HUES48 (cell line): ENCODE measurements at regions not wholly inside any gene's neighbourhood (a gene's known extent, or its start where the extent isn't known, plus 50 kb on each side); places are given as distances from the start of the nearest gene placed in this dataset.
A peak's percentile ranks its signal among the peaks of the same experiment; 100 is the strongest.

Experiments used
- H3K27ac ChIP-seq: one replicate; pipeline ENCODE4 v1.7.0; 2013; ENCODE audit warnings: low read depth, low read length, inconsistent platforms
- H3K27me3 ChIP-seq: 2 replicates; pipeline ENCODE4 v1.6.1; 2013; ENCODE audit warnings: mild to moderate bottlenecking, low read length; ENCODE audit not compliant: control insufficient read depth, insufficient read depth
- H3K36me3 ChIP-seq: 2 replicates; pipeline ENCODE4 v1.6.1; 2013; ENCODE audit warnings: low read length; ENCODE audit not compliant: control insufficient read depth, insufficient read depth
- H3K4me1 ChIP-seq: 2 replicates; pipeline ENCODE4 v1.6.1; 2013; ENCODE audit warnings: mild to moderate bottlenecking, low read length; ENCODE audit not compliant: control insufficient read depth, insufficient read depth
- H3K4me3 ChIP-seq: 2 replicates; pipeline ENCODE4 v1.5.1; 2013; ENCODE audit warnings: mild to moderate bottlenecking, low read depth, low read length
- H3K9ac ChIP-seq: 2 replicates; pipeline ENCODE4 v1.6.1; 2013; ENCODE audit warnings: mild to moderate bottlenecking, low read depth, low read length, moderate library complexity
- H3K9me3 ChIP-seq: 2 replicates; pipeline ENCODE4 v1.6.1; 2013; ENCODE audit warnings: low read length; ENCODE audit not compliant: control insufficient read depth, insufficient read depth

- Histone ChIP-seq H3K27ac (no peak overlapping the region), H3K4me1 (no peaks in the 10 kb centered on the region), H3K9ac (no peak overlapping the region), H3K9me3 (no peaks in the 10 kb centered on the region), H3K27me3 (no peaks in the 10 kb centered on the region), H3K36me3 (no peaks in the 10 kb centered on the region), H3K4me3 (no peak overlapping the region)
Measured at GRCh38 chr15:91473894-91474545, 374.0 kb downstream of the SV2B start.

GRCh38 chr15:91476861-91477260 is 376.6 kb upstream of the SLCO3A1 start:
- Histone ChIP-seq H3K27ac (no peak overlapping the region), H3K27me3 (no peaks in the 10 kb centered on the region), H3K9ac (no peak overlapping the region), H3K9me3 (no peaks in the 10 kb centered on the region), H3K4me3 (no peak overlapping the region), H3K36me3 (no peaks in the 10 kb centered on the region), H3K4me1 (no peaks in the 10 kb centered on the region)

- no peak overlapping the region for H3K4me3 ChIP-seq
- no peaks in the 10 kb centered on the region for H3K9me3 ChIP-seq
- no peaks in the 10 kb centered on the region for H3K36me3 ChIP-seq
- H3K27ac ChIP-seq, result no peak overlapping the region
- no peaks in the 10 kb centered on the region for H3K27me3 ChIP-seq
- H3K4me1 ChIP-seq, result no peaks in the 10 kb centered on the region
- no peak overlapping the region for H3K9ac ChIP-seq
Measured at GRCh38 chr15:91478717-91479191, 374.8 kb upstream of the SLCO3A1 start.

GRCh38 chr15:91480426-91480825 is 373.1 kb upstream of the SLCO3A1 start:
- no peak overlapping the region for H3K4me3 ChIP-seq
- H3K4me1 ChIP-seq, result no peaks in the 10 kb centered on the region
- H3K36me3 ChIP-seq, result no peaks in the 10 kb centered on the region
- no peaks in the 10 kb centered on the region for H3K9me3 ChIP-seq
- H3K9ac ChIP-seq, result no peak overlapping the region
- H3K27me3 ChIP-seq, result no peaks in the 10 kb centered on the region
- H3K27ac ChIP-seq, result no peak overlapping the region

GRCh38 chr15:91482799-91483198 is 370.7 kb upstream of the SLCO3A1 start:
- Histone ChIP-seq H3K9ac (no peak overlapping the region), H3K9me3 (no peaks in the 10 kb centered on the region), H3K4me1 (no peaks in the 10 kb centered on the region), H3K27me3 (no peaks in the 10 kb centered on the region), H3K4me3 (no peak overlapping the region), H3K27ac (no peak overlapping the region), H3K36me3 (no peaks in the 10 kb centered on the region)

- Histone ChIP-seq H3K9ac (no peak overlapping the region), H3K9me3 (no peaks in the 10 kb centered on the region), H3K4me1 (peaks cover 6% of the 10 kb centered on the region; the same call in 1 of the 2 replicates), H3K27ac (no peak overlapping the region), H3K27me3 (no peaks in the 10 kb centered on the region), H3K36me3 (no peaks in the 10 kb centered on the region), H3K4me3 (no peak overlapping the region)
Measured at GRCh38 chr15:91484141-91484540, 369.4 kb upstream of the SLCO3A1 start.

- Histone ChIP-seq H3K9ac (no peak overlapping the region), H3K4me3 (no peak overlapping the region), H3K27ac (peak overlapping the region; percentile 17), H3K36me3 (no peaks in the 10 kb centered on the region), H3K4me1 (peaks cover 6% of the 10 kb centered on the region; the same call in 1 of the 2 replicates), H3K27me3 (no peaks in the 10 kb centered on the region), H3K9me3 (no peaks in the 10 kb centered on the region)
Measured at GRCh38 chr15:91488452-91488851, 365.1 kb upstream of the SLCO3A1 start.

GRCh38 chr15:91490211-91490610 is 363.3 kb upstream of the SLCO3A1 start:
- H3K27ac ChIP-seq, result no peak overlapping the region
- peaks cover 6% of the 10 kb centered on the region; the same call in 1 of the 2 replicates for H3K4me1 ChIP-seq
- H3K36me3 ChIP-seq, result no peaks in the 10 kb centered on the region
- H3K9ac ChIP-seq, result no peak overlapping the region
- no peaks in the 10 kb centered on the region for H3K27me3 ChIP-seq
- H3K9me3 ChIP-seq, result no peaks in the 10 kb centered on the region
- H3K4me3 ChIP-seq, result no peak overlapping the region

- Histone ChIP-seq H3K27me3 (no peaks in the 10 kb centered on the region), H3K4me3 (no peak overlapping the region), H3K9me3 (no peaks in the 10 kb centered on the region), H3K4me1 (peaks cover 6% of the 10 kb centered on the region; the same call in 1 of the 2 replicates), H3K9ac (no peak overlapping the region), H3K27ac (no peak overlapping the region), H3K36me3 (no peaks in the 10 kb centered on the region)
Measured at GRCh38 chr15:91491101-91491950, 362.2 kb upstream of the SLCO3A1 start.

- H3K27ac ChIP-seq, result no peak overlapping the region
- no peak overlapping the region for H3K9ac ChIP-seq
- no peaks in the 10 kb centered on the region for H3K36me3 ChIP-seq
- peaks cover 13% of the 10 kb centered on the region for H3K4me1 ChIP-seq
- H3K27me3 ChIP-seq, result no peaks in the 10 kb centered on the region
- no peak overlapping the region for H3K4me3 ChIP-seq
- no peaks in the 10 kb centered on the region for H3K9me3 ChIP-seq
Measured at GRCh38 chr15:91496754-91497691, 356.5 kb upstream of the SLCO3A1 start.
